ENCODE measurements at regions not wholly inside any gene's neighbourhood (a gene's known extent, or its start where the extent isn't known, plus 50 kb on each side); places are given as distances from the start of the nearest gene placed in this dataset.

DNA sequence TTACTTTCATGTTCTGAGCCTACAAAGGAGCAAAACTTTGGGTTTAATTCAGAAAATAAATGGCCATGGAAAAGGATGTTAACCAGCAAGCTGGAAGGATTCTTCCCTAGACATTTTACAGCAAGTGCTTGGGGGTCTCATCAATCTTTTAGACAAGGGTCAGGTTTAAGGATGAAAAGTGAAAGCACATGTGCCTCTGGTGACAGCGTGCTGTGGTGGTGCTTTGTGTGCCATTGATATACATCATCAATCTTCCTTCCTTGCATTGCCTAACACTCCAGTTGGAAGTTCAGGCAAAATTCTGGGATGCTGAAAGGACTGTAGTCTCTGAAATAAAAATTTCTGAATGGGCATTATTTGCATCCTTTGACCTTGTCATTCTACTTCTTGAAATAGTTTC lies 171.2 kb downstream of the KCNE4 start:
- H3K4me3 Mint-ChIP-seq: no peak overlapping the region
- H3K27me3 Mint-ChIP-seq: no peaks in the 10 kb centered on the region
- H3K9me3 Mint-ChIP-seq: peaks cover 7% of the 10 kb centered on the region
- DNase-seq (ENCODE audit: low spot score): no peak
- no peak overlapping the region for H3K27ac Mint-ChIP-seq
- ATAC-seq: no peak
- no peaks in the 10 kb centered on the region for H3K36me3 Mint-ChIP-seq
- no peaks in the 10 kb centered on the region for H3K4me1 Mint-ChIP-seq (ENCODE audit: low read depth in 2 of 2)

DNA sequence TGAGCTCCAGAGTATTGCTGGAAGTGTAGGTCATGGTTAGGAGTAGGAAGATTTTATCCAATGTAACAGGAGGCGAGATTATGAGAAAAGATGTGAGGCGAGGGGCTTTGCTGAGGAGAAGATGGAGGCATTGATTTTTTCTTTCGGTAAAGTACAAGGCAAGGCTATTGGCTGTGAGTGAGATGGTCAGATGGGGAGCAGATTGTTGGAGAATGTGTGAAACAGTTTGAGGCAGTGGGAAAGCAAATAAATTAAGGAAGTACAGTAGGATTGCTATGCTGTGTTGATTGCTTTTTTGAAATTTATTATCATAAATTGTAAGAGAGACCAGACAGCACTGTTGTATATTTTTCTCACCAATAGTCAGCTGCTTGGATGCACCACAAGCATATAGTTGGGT lies 173.3 kb downstream of the KCNE4 start:
- DNase-seq (ENCODE audit: low spot score): no peak
- Mint-ChIP-seq H3K27ac (no peak overlapping the region), H3K4me3 (no peak overlapping the region), H3K4me1 (ENCODE audit: low read depth in 2 of 2) (no peaks in the 10 kb centered on the region), H3K36me3 (no peaks in the 10 kb centered on the region), H3K27me3 (no peaks in the 10 kb centered on the region), H3K9me3 (peaks cover 7% of the 10 kb centered on the region)
- no peak for ATAC-seq

DNA sequence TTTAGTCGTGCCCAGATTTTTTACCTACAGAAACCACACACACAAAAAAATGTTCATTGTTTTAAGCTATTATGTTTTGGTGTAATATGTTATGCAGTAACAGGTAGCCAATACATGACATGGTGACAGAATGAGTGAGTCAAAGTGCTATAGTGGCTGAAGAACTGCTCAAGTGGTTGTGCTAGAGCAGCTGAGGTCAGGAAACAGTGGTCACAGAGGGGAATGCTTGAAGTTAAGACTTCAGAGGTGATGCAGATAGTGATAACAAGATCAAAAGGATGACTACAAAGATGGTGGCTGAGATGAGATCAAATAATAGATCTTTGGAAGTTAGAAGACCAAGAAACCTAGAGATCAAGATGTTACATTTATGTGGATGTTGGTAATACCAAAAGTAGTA lies 174.3 kb downstream of the KCNE4 start:
- H3K4me1 Mint-ChIP-seq (ENCODE audit: low read depth in 2 of 2): no peaks in the 10 kb centered on the region
- H3K4me3 Mint-ChIP-seq: no peak overlapping the region
- ATAC-seq: no peak
- H3K9me3 Mint-ChIP-seq: peaks cover 10% of the 10 kb centered on the region
- H3K27me3 Mint-ChIP-seq: no peaks in the 10 kb centered on the region
- no peaks in the 10 kb centered on the region for H3K36me3 Mint-ChIP-seq
- DNase-seq (ENCODE audit: low spot score): no peak
- H3K27ac Mint-ChIP-seq: no peak overlapping the region

DNA sequence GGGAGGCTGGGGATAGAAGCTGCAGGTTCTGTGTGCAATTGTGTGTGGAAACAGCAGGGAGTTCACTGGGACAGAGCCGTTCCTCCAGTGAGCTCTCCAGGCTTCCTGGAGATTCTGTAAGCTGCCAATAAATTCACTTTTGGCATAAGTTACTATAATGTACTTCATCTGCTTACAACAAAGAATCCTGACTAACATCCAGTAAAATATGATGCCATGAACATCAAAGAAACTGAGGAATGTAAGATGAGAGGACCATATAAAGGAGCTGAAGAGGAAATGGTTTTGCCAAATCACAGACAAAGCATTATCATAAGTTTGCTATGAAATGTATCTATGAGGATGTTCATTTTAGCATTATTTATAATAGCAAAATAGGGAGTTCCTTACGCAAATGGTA lies 175.3 kb downstream of the KCNE4 start:
- Mint-ChIP-seq H3K4me1 (ENCODE audit: low read depth in 2 of 2) (no peaks in the 10 kb centered on the region), H3K27ac (no peak overlapping the region), H3K36me3 (no peaks in the 10 kb centered on the region), H3K9me3 (peaks cover 10% of the 10 kb centered on the region), H3K4me3 (no peak overlapping the region), H3K27me3 (no peaks in the 10 kb centered on the region)
- DNase-seq (ENCODE audit: low spot score) (no peak), ATAC-seq (no peak)

DNA sequence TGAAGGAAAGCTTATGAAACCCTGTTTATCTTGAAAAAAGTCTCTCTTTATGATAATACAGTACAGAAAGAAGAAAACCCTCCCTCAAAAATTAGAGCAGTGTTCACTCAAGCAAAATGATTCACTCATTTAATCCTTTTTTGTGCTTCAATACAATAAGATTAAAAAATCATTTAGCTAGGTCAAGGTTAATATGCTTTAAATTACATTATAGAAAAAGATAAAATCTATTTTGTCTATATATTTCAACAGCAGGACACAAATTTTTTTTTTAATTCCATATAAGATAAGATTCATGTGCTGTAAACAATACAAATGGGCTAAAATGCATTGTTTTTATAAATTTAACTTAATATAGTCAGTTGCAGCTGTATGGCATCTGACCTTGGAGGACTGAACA lies 176.9 kb downstream of the KCNE4 start:
- DNase-seq (ENCODE audit: low spot score): no peak
- no peaks in the 10 kb centered on the region for H3K4me1 Mint-ChIP-seq (ENCODE audit: low read depth in 2 of 2)
- no peaks in the 10 kb centered on the region for H3K27me3 Mint-ChIP-seq
- H3K9me3 Mint-ChIP-seq: peaks cover 10% of the 10 kb centered on the region
- no peak overlapping the region for H3K27ac Mint-ChIP-seq
- H3K4me3 Mint-ChIP-seq: no peak overlapping the region
- H3K36me3 Mint-ChIP-seq: no peaks in the 10 kb centered on the region
- ATAC-seq: no peak

DNA sequence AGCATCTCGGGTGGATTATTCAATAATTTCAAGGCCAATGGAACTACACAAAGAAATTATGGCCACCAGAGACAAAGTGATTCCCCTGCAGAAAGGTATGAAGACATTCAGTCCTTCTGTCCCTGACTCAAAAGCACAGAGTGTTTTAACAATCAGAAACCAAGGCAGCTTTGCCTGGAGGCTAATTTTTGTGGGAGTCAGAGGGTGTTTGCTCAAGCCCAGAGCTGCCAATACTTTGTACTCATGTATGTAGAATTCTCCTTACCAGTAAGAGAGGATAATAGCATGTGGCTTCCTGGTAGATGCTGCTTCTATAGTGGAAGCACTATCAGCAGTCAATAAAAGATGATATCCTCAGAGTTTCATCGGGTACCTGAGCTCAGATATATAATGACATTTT lies 178.4 kb downstream of the KCNE4 start:
- Mint-ChIP-seq H3K4me3 (no peak overlapping the region), H3K9me3 (peaks cover 12% of the 10 kb centered on the region), H3K27me3 (no peaks in the 10 kb centered on the region), H3K27ac (no peak overlapping the region), H3K36me3 (no peaks in the 10 kb centered on the region), H3K4me1 (ENCODE audit: low read depth in 2 of 2) (no peaks in the 10 kb centered on the region)
- DNase-seq (ENCODE audit: low spot score) (no peak), ATAC-seq (no peak)

DNA sequence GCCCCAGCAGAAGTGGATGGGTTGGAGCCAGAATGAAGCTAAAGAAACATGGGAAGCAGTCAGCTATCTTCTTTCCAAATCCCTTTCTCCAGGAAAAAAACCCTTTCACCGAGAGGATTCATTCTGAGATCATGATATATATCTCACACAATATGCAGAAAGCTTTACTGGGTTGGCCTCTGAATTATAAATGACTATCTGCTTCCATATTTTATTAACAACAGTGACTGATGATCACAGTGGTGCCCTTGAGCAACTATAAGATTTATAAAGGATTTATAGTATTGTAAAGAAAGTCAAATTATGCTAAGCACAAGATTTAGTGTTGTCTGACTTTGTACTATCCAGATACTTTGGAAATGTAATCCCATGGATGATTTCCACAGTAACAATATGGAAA lies 180.3 kb downstream of the KCNE4 start:
- DNase-seq (ENCODE audit: low spot score) (no peak), ATAC-seq (no peak)
- Mint-ChIP-seq H3K36me3 (no peaks in the 10 kb centered on the region), H3K27ac (no peak overlapping the region), H3K4me3 (no peak overlapping the region), H3K4me1 (ENCODE audit: low read depth in 2 of 2) (no peaks in the 10 kb centered on the region), H3K9me3 (peaks cover 15% of the 10 kb centered on the region), H3K27me3 (no peaks in the 10 kb centered on the region)

DNA sequence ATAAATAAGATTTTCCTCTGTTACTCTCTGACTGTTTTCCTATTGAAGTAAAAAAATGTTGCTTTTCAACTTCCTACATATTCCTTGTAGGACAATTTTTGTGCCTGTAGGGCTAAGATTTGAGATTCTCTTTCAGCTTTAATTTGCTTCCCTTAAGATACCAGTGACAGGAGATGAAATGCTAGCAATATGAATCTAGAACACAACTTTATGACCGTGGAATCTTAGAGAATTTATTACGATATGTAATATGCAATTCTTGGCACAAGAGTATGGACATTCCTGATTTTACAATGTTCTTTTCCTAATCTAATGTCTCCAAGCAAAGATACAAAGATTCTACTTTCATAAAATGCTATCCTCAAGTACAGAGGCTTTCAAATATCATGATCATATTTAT lies 180.9 kb downstream of the KCNE4 start:
- ATAC-seq (no peak), DNase-seq (ENCODE audit: low spot score) (no peak)
- Mint-ChIP-seq H3K9me3 (peaks cover 13% of the 10 kb centered on the region), H3K36me3 (no peaks in the 10 kb centered on the region), H3K27me3 (no peaks in the 10 kb centered on the region), H3K4me3 (no peak overlapping the region), H3K27ac (no peak overlapping the region), H3K4me1 (ENCODE audit: low read depth in 2 of 2) (no peaks in the 10 kb centered on the region)

DNA sequence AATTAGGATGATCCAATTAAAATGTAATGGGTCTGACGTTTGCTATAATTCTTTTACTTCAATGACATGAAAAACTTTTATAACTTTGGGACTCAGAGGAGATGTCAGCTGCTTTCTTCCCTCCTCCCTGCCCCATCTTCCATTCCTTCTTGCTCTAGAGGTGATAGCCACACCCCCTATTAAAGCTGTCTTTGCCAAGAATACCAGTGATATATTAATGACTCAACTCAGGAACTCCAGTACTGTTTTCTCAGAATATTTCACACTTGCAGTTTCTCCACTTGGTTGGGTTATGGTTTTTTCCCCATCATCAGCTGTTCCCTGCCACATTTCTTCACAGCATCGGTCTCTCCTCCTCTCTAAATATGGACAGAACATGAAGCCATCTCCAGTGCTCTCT lies 184.0 kb downstream of the KCNE4 start:
- H3K36me3 Mint-ChIP-seq: no peaks in the 10 kb centered on the region
- ATAC-seq (no peak), DNase-seq (ENCODE audit: low spot score) (no peak)
- no peak overlapping the region for H3K4me3 Mint-ChIP-seq
- no peaks in the 10 kb centered on the region for H3K27me3 Mint-ChIP-seq
- no peak overlapping the region for H3K27ac Mint-ChIP-seq
- no peaks in the 10 kb centered on the region for H3K4me1 Mint-ChIP-seq (ENCODE audit: low read depth in 2 of 2)
- peaks cover 18% of the 10 kb centered on the region for H3K9me3 Mint-ChIP-seq

DNA sequence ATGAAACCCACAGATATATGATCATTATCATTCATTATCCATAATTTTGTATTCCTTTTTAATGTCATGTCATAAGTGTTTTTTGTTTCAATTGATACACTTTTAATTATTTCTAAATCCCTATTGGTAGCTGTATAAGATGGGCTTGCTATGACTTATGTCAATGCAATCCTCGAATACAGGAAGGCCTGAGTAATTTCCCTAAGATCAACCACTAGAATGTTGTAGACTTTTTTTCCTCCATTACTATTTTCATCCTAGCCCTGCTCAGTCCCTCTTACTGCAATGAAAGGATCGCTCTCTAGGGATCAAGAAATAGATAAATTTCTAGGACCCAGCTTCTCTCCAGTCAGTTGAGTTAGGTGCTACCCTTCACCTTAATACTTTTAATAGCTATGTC lies 186.3 kb downstream of the KCNE4 start:
- H3K4me3 Mint-ChIP-seq: no peak overlapping the region
- no peaks in the 10 kb centered on the region for H3K36me3 Mint-ChIP-seq
- DNase-seq (ENCODE audit: low spot score) (no peak), ATAC-seq (no peak)
- H3K27me3 Mint-ChIP-seq: no peaks in the 10 kb centered on the region
- H3K9me3 Mint-ChIP-seq: peaks cover 21% of the 10 kb centered on the region
- H3K27ac Mint-ChIP-seq: no peak overlapping the region
- no peaks in the 10 kb centered on the region for H3K4me1 Mint-ChIP-seq (ENCODE audit: low read depth in 2 of 2)

DNA sequence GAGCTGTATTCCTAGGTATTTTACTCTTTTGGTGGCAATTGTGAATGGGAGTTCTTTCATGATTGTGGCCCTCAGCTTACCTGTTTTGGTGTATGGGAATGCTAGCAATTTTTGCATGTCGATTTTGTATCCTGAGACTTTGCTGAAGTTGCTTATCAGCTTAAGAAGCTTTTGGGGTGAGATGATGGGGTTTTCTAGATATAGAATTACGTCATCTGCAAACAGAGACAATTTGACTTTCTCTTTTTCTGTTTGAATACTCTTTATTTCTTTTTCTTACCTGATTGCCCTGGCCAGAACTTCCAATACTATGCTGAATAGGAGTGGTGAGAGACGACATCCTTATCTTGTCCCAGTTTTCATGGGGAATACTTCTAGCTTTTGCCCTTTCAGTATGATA lies 191.2 kb downstream of the KCNE4 start:
- DNase-seq (ENCODE audit: low spot score): no peak
- H3K4me3 Mint-ChIP-seq: no peak overlapping the region
- peaks cover 22% of the 10 kb centered on the region for H3K9me3 Mint-ChIP-seq
- H3K4me1 Mint-ChIP-seq (ENCODE audit: low read depth in 2 of 2): no peaks in the 10 kb centered on the region
- no peaks in the 10 kb centered on the region for H3K27me3 Mint-ChIP-seq
- no peak overlapping the region for H3K27ac Mint-ChIP-seq
- ATAC-seq: no peak
- peaks cover 5% of the 10 kb centered on the region for H3K36me3 Mint-ChIP-seq

DNA sequence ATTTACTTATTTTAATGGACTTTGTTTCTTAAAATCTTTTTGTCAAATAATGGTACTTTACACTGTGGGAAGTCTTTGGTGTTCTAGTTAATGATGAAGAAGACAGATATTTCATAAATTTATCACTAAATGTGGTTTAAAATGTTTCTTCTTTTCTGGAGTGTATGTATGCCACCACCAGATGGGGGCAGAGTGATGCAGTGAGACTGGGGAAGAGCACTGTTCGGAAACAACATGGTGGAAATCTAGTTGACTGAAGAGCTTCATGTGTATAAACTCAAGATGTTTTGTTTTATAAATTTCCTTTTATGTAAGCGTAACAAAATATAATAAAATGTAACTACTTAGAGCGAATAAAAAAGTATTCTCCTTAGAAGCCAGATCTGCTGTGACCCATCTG lies 195.1 kb downstream of the KCNE4 start:
- ATAC-seq: no peak
- Mint-ChIP-seq H3K36me3 (peaks cover 5% of the 10 kb centered on the region), H3K4me1 (ENCODE audit: low read depth in 2 of 2) (no peaks in the 10 kb centered on the region)

DNA sequence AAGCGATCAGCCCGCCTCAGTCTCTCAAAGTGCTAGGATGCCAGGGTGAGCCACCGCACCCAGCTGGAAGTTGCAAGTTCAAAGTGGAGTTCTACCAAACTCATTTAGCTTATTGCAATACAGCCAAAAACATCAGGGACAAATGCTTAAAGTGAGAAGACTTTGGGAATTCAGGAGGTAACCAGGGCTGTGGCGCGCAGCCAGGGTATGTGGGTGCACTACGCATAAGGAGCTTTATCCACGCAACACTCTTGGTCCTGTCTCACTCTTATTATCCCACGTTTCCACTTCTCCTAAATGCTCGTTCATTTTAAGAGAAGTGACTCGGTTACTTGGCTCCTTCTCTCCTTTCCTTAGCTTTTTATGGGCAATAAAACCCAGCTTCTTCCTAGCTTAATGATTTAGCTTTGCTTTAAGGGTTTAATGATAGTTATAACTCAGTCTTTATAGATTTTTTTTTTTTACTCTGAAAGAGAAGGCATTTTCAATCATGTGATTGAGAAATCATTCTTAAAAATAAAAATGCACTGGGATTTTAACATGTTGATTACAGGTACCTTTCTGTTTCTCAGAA lies 199.8 kb downstream of the KCNE4 start:
- no peaks in the 10 kb centered on the region for H3K4me1 Mint-ChIP-seq (ENCODE audit: low read depth in 2 of 2)
- H3K36me3 Mint-ChIP-seq: no peaks in the 10 kb centered on the region
- no peak overlapping the region for H3K27ac Mint-ChIP-seq
- H3K4me3 Mint-ChIP-seq: no peak overlapping the region
- ATAC-seq (no peak), DNase-seq (ENCODE audit: low spot score) (no peak)
- H3K9me3 Mint-ChIP-seq: peaks cover 6% of the 10 kb centered on the region
- no peaks in the 10 kb centered on the region for H3K27me3 Mint-ChIP-seq

More for the DNA sequence above, 195.1 kb downstream of the KCNE4 start:
- Mint-ChIP-seq H3K4me3 (no peak overlapping the region), H3K9me3 (peaks cover 11% of the 10 kb centered on the region), H3K27me3 (no peaks in the 10 kb centered on the region), H3K27ac (no peak overlapping the region)
- DNase-seq (ENCODE audit: low spot score): no peak

DNA sequence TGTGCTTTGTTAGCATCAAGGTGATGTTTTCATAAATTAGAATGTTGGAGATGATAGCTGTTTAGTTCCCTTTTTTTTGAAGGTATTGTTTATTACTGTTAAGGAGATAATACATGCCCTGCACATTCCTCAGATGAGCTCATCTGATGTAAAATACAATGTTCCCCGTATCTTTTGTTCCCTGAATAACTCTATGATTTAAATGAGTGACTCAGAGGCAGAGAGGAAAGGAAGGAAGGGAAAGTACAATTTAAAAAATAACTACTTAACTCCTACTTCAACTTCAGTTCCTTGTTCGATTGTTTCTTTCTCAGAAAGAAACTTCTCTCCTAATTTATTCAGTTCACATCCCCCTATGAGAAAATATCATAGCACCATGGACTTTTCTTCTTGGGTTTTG lies 208.7 kb downstream of the KCNE4 start:
- Mint-ChIP-seq H3K4me3 (no peak overlapping the region), H3K27me3 (no peaks in the 10 kb centered on the region), H3K27ac (no peak overlapping the region), H3K36me3 (peaks cover 7% of the 10 kb centered on the region), H3K9me3 (peaks cover 9% of the 10 kb centered on the region), H3K4me1 (ENCODE audit: low read depth in 2 of 2) (no peaks in the 10 kb centered on the region)
- DNase-seq (ENCODE audit: low spot score): no peak
- no peak for ATAC-seq

DNA sequence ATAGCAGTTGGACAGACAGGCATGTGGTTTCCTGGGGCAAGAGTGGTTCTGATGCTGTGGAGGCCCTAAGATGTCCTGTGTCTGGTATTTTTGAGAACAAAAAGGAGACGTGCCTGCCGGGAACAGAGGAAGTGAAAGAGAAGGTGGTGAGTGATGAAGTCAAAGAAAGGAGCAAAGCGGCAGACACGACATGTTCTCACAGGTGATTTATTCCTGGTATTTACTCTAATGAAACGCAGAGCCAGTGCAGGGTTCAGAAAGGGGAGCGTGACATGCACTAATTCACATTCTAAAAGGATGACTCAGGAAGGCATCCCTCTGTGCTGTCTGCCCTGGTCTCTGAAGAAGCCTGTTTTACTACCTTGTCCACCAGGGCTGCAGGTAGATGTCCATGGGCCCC lies 211.0 kb downstream of the KCNE4 start:
- Mint-ChIP-seq H3K27ac (no peak overlapping the region), H3K4me1 (ENCODE audit: low read depth in 2 of 2) (no peaks in the 10 kb centered on the region), H3K4me3 (no peak overlapping the region), H3K36me3 (peaks cover 3% of the 10 kb centered on the region), H3K27me3 (no peaks in the 10 kb centered on the region), H3K9me3 (peaks cover 9% of the 10 kb centered on the region)
- ATAC-seq (no peak), DNase-seq (ENCODE audit: low spot score) (no peak)

All from natural killer cell treated with Interleukin-12 subunit alpha and Interleukin-12 subunit beta and Interleukin-15 and Interleukin-18, amount 100 ng/mL, for 72 hours (primary cell).